ENCODE measurements at regions not wholly inside any gene's neighbourhood (a gene's known extent, or its start where the extent isn't known, plus 50 kb on each side); places are given as distances from the start of the nearest gene placed in this dataset.

GRCh38 chr4:128376303-128376702, 88.7 kb upstream of the PGRMC2 start:
- Histone ChIP-seq H3K4me1 (ENCODE audit: insufficient read depth, low read length, severe bottlenecking) (no peaks in the 10 kb centered on the region), H4K20me1 (ENCODE audit: insufficient read depth, low read length) (no peaks in the 10 kb centered on the region), H3K4me2 (ENCODE audit: low read length) (no peak overlapping the region), H3K4me3 (ENCODE audit: low read depth, low read length, poor library complexity, severe bottlenecking) (no peak overlapping the region), H2AFZ (ENCODE audit: low read length) (no peak overlapping the region), H3K9me2 (ENCODE audit: low read depth, low read length) (no peaks in the 10 kb centered on the region), H3K9me3 (ENCODE audit: low read length) (no peaks in the 10 kb centered on the region), H3K27me3 (ENCODE audit: insufficient read depth, low read length) (no peaks in the 10 kb centered on the region), H3K36me3 (ENCODE audit: insufficient read depth, low read length) (no peaks in the 10 kb centered on the region), H3F3A (ENCODE audit: insufficient read depth, low read length) (no peaks in the 10 kb centered on the region), H3K27ac (ENCODE audit: low read depth, low read length, poor library complexity, severe bottlenecking) (no peak overlapping the region), H3K9ac (ENCODE audit: low read length) (no peak overlapping the region), H3K79me2 (ENCODE audit: insufficient read depth, low read length) (no peaks in the 10 kb centered on the region)
- TF ChIP-seq CTCF (IDR thresholded peaks at IDR 0.05; ENCODE audit: low read length): no peak
- TF ChIP-seq EZH2 (IDR thresholded peaks at IDR 0.05; ENCODE audit: borderline replicate concordance, low read length): no peak

- no peak overlapping the region for H3K27ac ChIP-seq (ENCODE audit: low read depth, low read length, poor library complexity, severe bottlenecking)
- H3K27me3 ChIP-seq (ENCODE audit: insufficient read depth, low read length): no peaks in the 10 kb centered on the region
- H3K9ac ChIP-seq (ENCODE audit: low read length): no peak overlapping the region
- H3K79me2 ChIP-seq (ENCODE audit: insufficient read depth, low read length): no peaks in the 10 kb centered on the region
- H3K9me3 ChIP-seq (ENCODE audit: low read length): no peaks in the 10 kb centered on the region
- H3K9me2 ChIP-seq (ENCODE audit: low read depth, low read length): no peaks in the 10 kb centered on the region
- no peaks in the 10 kb centered on the region for H3F3A ChIP-seq (ENCODE audit: insufficient read depth, low read length)
- no peak overlapping the region for H3K4me2 ChIP-seq (ENCODE audit: low read length)
- no peaks in the 10 kb centered on the region for H4K20me1 ChIP-seq (ENCODE audit: insufficient read depth, low read length)
- TF ChIP-seq CTCF (IDR thresholded peaks at IDR 0.05; ENCODE audit: low read length) (no peak), EZH2 (IDR thresholded peaks at IDR 0.05; ENCODE audit: borderline replicate concordance, low read length) (no peak)
- no peaks in the 10 kb centered on the region for H3K4me1 ChIP-seq (ENCODE audit: insufficient read depth, low read length, severe bottlenecking)
- no peak overlapping the region for H2AFZ ChIP-seq (ENCODE audit: low read length)
- H3K36me3 ChIP-seq (ENCODE audit: insufficient read depth, low read length): no peaks in the 10 kb centered on the region
- no peak overlapping the region for H3K4me3 ChIP-seq (ENCODE audit: low read depth, low read length, poor library complexity, severe bottlenecking)
Observed at GRCh38 chr4:128373628-128374027, 86.0 kb upstream of the PGRMC2 start.

GRCh38 chr4:128371876-128372275, 84.3 kb upstream of the PGRMC2 start:
- no peaks in the 10 kb centered on the region for H4K20me1 ChIP-seq (ENCODE audit: insufficient read depth, low read length)
- H3K4me3 ChIP-seq (ENCODE audit: low read depth, low read length, poor library complexity, severe bottlenecking): no peak overlapping the region
- no peaks in the 10 kb centered on the region for H3F3A ChIP-seq (ENCODE audit: insufficient read depth, low read length)
- no peaks in the 10 kb centered on the region for H3K9me2 ChIP-seq (ENCODE audit: low read depth, low read length)
- H3K9me3 ChIP-seq (ENCODE audit: low read length): no peaks in the 10 kb centered on the region
- H3K27me3 ChIP-seq (ENCODE audit: insufficient read depth, low read length): no peaks in the 10 kb centered on the region
- H2AFZ ChIP-seq (ENCODE audit: low read length): no peak overlapping the region
- H3K4me2 ChIP-seq (ENCODE audit: low read length): no peak overlapping the region
- H3K27ac ChIP-seq (ENCODE audit: low read depth, low read length, poor library complexity, severe bottlenecking): no peak overlapping the region
- no peaks in the 10 kb centered on the region for H3K4me1 ChIP-seq (ENCODE audit: insufficient read depth, low read length, severe bottlenecking)
- no peaks in the 10 kb centered on the region for H3K36me3 ChIP-seq (ENCODE audit: insufficient read depth, low read length)
- H3K9ac ChIP-seq (ENCODE audit: low read length): no peak overlapping the region
- no peak for TF ChIP-seq EZH2 (IDR thresholded peaks at IDR 0.05; ENCODE audit: borderline replicate concordance, low read length)
- TF ChIP-seq CTCF (IDR thresholded peaks at IDR 0.05; ENCODE audit: low read length): no peak
- no peaks in the 10 kb centered on the region for H3K79me2 ChIP-seq (ENCODE audit: insufficient read depth, low read length)
